H1 (cell line): ENCODE measurements at regions not wholly inside any gene's neighbourhood (a gene's known extent, or its start where the extent isn't known, plus 50 kb on each side); places are given as distances from the start of the nearest gene placed in this dataset.

Experiments used
- BCL11A ChIP-seq, 2 experiments: IDR thresholded peaks; one replicate each; pipeline ENCODE4 v1.6.1; 2011; ENCODE audit warnings: low read depth in 2 of 2, low read length in 2 of 2, mild to moderate bottlenecking in 2 of 2
- BRCA1 ChIP-seq: IDR thresholded peaks from 2 replicates; pipeline ENCODE4 v1.6.1; 2012; ENCODE audit warnings: low read depth, low read length, improper control_type of control experiment
- CHD2 ChIP-seq: IDR thresholded peaks from 2 replicates; pipeline ENCODE4 v1.6.1; 2012; ENCODE audit warnings: low read length, improper control_type of control experiment
- POU5F1 ChIP-seq: IDR thresholded peaks from 2 replicates; pipeline ENCODE4 v1.6.1; 2011; ENCODE audit warnings: low read depth, mild to moderate bottlenecking, low read length, moderate library complexity
- TF ChIP-seq, protein P1 (sequence below), 3 experiments: IDR thresholded peaks; 1 replicate in 2 of 3; 2 replicates in 1 of 3; pipeline versions ENCODE4 v1.5.1 to v1.6.1; 2011; ENCODE audit warnings: low read length in 3 of 3, mild to moderate bottlenecking in 3 of 3, inconsistent platforms in 2 of 3, low read depth in 1 of 3, moderate library complexity in 1 of 3; ENCODE audit not compliant: insufficient read depth in 1 of 3; ENCODE audit errors: control extremely low read depth in 1 of 3
- TF ChIP-seq, protein P2 (sequence below): IDR thresholded peaks from 2 replicates; pipeline ENCODE4 v1.6.1; 2011; ENCODE audit warnings: low read depth, mild to moderate bottlenecking, low read length; ENCODE audit not compliant: insufficient read depth

GRCh38 chr11:15840966-15841365 is 515.4 kb downstream of the SOX6 start:
- TF ChIP-seq BCL11A (IDR thresholded peaks at IDR 0.05; ENCODE audit: low read depth in 2 of 2, low read length in 2 of 2) (no peak), POU5F1 (no peak), CHD2 (no peak), BRCA1 (no peak)
- TF ChIP-seq, protein P1, sequence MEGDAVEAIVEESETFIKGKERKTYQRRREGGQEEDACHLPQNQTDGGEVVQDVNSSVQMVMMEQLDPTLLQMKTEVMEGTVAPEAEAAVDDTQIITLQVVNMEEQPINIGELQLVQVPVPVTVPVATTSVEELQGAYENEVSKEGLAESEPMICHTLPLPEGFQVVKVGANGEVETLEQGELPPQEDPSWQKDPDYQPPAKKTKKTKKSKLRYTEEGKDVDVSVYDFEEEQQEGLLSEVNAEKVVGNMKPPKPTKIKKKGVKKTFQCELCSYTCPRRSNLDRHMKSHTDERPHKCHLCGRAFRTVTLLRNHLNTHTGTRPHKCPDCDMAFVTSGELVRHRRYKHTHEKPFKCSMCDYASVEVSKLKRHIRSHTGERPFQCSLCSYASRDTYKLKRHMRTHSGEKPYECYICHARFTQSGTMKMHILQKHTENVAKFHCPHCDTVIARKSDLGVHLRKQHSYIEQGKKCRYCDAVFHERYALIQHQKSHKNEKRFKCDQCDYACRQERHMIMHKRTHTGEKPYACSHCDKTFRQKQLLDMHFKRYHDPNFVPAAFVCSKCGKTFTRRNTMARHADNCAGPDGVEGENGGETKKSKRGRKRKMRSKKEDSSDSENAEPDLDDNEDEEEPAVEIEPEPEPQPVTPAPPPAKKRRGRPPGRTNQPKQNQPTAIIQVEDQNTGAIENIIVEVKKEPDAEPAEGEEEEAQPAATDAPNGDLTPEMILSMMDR (IDR thresholded peaks at IDR 0.05; ENCODE audit: control extremely low read depth in 1 of 3, insufficient read depth in 1 of 3, low read depth in 1 of 3, low read length in 3 of 3): no peak
- TF ChIP-seq, protein P2, sequence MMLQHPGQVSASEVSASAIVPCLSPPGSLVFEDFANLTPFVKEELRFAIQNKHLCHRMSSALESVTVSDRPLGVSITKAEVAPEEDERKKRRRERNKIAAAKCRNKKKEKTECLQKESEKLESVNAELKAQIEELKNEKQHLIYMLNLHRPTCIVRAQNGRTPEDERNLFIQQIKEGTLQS: no peak
